ENCODE measurements at regions not wholly inside any gene's neighbourhood (a gene's known extent, or its start where the extent isn't known, plus 50 kb on each side); places are given as distances from the start of the nearest gene placed in this dataset.

DNA sequence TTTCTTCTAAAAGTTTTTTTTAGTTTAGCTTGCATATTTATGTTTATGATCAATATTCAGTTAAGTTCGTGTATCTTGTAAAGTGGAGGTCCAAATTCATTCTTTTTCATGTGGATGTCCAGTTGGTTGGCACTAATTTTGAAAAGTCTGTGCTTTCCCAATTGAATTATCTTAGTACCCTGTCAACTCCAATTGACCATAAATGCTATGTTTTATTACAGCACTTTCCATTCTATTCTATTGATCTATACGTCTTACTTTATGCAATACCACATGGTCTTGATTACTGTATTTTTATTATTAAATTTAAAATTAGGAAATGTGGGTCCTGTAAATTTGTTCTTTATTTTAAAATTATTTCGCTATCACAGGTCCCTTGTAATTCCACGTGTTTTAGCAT lies 837.6 kb upstream of the SLC10A2 start:
- TF ChIP-seq CTCF (conservative IDR thresholded peaks at IDR 0.05; ENCODE audit: low read depth in 2 of 2) (no peak), NANOG (IDR thresholded peaks at IDR 0.05; ENCODE audit: borderline replicate concordance) (no peak), POLR2AphosphoS5 (IDR thresholded peaks at IDR 0.05; ENCODE audit: low read depth) (no peak), REST (IDR thresholded peaks at IDR 0.05; ENCODE audit: unreplicated experiment) (no peak), EZH2 (IDR thresholded peaks at IDR 0.05; ENCODE audit: low read depth, unreplicated experiment) (no peak), CREB1 (CRISPR knock-in tag; IDR thresholded peaks at IDR 0.05; ENCODE audit: low read depth) (no peak), EZH2phosphoT487 (IDR thresholded peaks at IDR 0.05; ENCODE audit: unreplicated experiment) (no peak), JUNB (IDR thresholded peaks at IDR 0.05; ENCODE audit: unreplicated experiment) (no peak), STAT1 (IDR thresholded peaks at IDR 0.05; ENCODE audit: unreplicated experiment) (no peak), ZNF114 (CRISPR knock-in tag; IDR thresholded peaks at IDR 0.05) (no peak), ZNF331 (CRISPR knock-in tag; IDR thresholded peaks at IDR 0.05; ENCODE audit: low read depth) (no peak)
- TF ChIP-seq, protein P1, sequence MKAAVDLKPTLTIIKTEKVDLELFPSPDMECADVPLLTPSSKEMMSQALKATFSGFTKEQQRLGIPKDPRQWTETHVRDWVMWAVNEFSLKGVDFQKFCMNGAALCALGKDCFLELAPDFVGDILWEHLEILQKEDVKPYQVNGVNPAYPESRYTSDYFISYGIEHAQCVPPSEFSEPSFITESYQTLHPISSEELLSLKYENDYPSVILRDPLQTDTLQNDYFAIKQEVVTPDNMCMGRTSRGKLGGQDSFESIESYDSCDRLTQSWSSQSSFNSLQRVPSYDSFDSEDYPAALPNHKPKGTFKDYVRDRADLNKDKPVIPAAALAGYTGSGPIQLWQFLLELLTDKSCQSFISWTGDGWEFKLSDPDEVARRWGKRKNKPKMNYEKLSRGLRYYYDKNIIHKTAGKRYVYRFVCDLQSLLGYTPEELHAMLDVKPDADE (IDR thresholded peaks at IDR 0.05) = no peak

Measured in GM23338 (cell line).